AG08395 (cell line): ENCODE measurements at regions not wholly inside any gene's neighbourhood (a gene's known extent, or its start where the extent isn't known, plus 50 kb on each side); places are given as distances from the start of the nearest gene placed in this dataset.
A peak's percentile ranks its signal among the peaks of the same experiment; 100 is the strongest.

Experiments used
- DNase-seq: peaks from one replicate; pipeline ENCODE4 v3.0.0; 2012; ENCODE audit warnings: mixed read lengths, low spot score

GRCh38 chr7:20267482-20267881 is 50.3 kb upstream of the MACC1 start:
- DNase-seq = no peak

GRCh38 chr7:20268824-20269223 is 51.6 kb upstream of the MACC1 start:
- peak; percentile 1 for DNase-seq

- peak; percentile 11 for DNase-seq
Observed at GRCh38 chr7:20269726-20270125, 52.5 kb upstream of the MACC1 start.

DNA sequence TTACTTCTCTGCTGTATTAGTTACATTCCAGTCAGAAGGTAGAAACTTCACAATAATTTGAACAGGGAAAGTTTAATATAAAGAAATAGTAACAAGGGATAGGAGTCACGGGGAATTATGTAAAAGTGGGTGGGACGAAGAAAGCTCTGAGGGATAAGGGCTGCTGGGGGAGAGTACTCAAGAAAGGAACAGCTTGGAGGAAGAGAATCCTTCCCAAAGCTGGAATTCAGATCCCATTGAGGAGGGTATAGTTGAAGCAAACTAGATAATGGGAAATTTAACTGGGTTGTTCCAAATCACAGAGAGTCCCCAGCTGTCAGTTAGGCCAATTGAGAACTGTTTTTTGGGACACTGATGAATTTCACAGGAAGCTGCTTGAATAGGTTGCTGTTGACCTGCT is 53.2 kb upstream of the MACC1 start:
- DNase-seq = no peak

DNA sequence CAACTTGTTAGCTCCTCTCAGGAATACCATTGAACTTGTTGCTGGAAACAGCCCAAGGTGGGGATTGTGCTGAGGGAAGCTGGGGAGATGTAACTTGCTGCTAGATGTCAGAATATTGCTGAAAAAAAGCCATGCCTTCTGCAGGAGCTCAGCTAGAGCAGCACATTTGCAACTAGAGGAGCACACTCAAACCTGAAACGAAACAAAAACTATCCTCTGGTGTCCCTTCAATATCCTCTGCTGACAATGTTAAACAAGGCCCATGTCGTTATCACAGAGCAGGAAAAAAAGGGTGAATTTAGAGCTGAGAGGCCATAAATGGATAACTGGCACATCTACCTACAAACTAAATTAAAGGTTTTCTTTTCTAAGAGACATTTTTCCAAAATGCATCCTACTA is 53.7 kb upstream of the MACC1 start:
- DNase-seq = no peak

DNA sequence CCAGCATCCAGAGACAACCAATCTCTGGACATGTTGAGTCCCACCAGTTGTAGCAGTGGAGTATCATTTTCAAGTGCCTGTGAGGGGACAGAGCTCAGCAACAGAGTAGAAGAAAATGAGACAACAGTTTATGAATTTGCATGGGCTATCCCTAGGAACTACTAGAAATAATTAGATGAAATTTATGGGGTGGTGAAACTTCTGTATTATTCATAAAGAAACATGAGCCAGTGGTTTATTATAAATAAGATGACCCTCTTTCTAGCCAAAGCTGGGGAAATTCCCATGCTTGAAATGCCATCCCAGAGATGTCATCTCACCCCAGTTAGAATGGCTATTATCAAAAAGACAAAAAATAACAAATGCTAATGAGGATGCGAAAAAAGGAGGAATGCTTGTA is 55.1 kb upstream of the ITGB8 start:
- DNase-seq = peak; percentile 31

GRCh38 chr7:20276705-20277472 is 53.8 kb upstream of the ITGB8 start:
- DNase-seq = no peak

DNA sequence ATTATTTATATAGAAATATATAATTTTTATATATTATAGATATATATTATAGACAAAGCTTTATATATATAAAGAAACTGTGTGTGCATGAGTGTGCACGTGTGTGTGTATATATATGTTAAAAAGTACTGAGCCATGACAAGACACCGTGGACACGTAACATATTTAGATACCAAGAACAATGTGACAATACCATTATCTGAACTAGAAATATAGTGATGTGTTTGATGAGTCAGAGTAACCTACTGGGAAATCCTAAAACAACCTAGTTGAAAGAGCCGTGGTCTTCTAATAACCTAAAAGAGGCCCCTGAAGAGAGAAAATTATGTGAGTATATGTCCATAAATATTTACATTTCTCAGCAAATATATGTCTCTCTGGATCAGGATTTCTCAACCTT is 50.7 kb upstream of the ITGB8 start:
- DNase-seq = no peak

DNA sequence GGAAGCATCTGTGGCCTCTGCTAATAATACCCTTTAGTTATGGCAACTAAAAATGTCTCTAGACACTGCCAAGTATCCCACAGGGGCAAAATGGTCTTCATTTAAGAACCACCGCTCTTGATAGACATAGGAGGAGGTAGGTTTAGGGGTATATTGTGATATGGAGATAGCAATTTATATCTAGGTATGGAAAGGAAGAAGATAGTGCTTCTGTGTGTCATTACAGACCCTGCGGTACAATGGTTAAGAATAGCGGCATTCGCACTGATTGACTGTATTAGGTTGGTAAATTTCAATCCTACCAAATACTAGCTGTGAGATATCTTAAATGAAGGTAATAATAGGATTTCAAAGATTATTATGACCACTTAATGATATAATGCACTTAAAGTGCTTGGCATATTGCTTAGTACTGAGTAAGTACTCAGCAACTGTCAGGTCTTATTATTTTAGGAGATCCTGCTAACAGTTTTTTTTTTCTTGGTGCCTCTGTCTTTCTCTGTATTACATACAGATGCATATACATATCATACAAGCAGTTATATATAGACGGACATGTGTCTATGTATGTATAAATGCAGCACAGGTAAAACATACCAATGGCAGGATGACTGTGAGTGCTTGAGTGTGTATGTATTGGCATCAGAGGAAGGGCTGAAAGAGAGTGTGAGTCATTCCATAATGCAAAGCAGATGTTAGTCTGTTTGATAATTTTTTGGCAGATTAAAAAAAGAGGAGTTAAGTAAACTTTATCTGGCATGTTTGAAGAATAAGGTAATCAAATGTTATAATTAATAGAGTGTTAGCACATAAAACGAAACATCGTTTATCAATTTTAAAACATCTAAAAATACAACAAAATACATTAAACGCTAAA is 50.0 kb upstream of the ITGB8 start:
- peak; percentile 54 for DNase-seq
